OCI-LY1 (cell line): ENCODE measurements at regions not wholly inside any gene's neighbourhood (a gene's known extent, or its start where the extent isn't known, plus 50 kb on each side); places are given as distances from the start of the nearest gene placed in this dataset.

Source experiments
- EZH2 ChIP-seq: fragments of 200-600 bp; sonication (generic), shearing (Covaris generic); IDR thresholded peaks from 2 replicates; pipeline ENCODE4 v1.8.0; 2017; ENCODE audit warnings: borderline replicate concordance, mixed run types, mild to moderate bottlenecking, antibody characterized with exemption, low read length, moderate library complexity, mixed read lengths
- TF ChIP-seq, protein P1 (sequence below): fragments of 200-600 bp; sonication (generic), shearing (Covaris generic); IDR thresholded peaks from 2 replicates; pipeline ENCODE4 v1.5.1; 2017; ENCODE audit warnings: mild to moderate bottlenecking, antibody characterized with exemption, low read length, moderate library complexity, mixed read lengths

DNA sequence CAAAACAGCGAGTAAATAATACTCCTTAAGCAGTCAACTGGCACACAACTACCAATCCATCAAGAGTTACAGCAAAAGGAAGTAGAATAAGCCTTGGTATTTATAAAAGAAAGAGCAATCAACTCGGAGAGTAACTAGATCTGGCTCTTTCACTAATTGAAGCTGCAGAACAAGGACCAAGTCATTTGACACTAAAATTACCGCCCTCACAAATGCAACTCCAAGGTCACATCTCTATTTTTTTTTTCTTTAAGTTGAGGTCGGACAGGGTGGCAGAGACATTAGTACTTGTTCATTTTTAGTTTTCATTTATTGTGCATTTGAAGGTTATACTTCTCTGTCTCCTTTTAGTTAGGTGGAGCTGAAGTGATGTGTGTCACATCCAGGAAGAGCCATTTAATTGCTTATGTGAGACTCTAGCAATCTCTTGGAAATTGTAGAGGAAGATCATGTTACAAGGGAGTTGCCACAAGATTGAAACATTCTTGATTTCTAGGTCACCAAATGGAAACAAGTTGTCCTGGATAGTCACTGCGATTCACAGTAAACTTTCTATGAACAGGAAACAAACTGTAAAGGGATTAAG lies 138.1 kb upstream of the ADAMTS5 start:
- TF ChIP-seq, protein P1, sequence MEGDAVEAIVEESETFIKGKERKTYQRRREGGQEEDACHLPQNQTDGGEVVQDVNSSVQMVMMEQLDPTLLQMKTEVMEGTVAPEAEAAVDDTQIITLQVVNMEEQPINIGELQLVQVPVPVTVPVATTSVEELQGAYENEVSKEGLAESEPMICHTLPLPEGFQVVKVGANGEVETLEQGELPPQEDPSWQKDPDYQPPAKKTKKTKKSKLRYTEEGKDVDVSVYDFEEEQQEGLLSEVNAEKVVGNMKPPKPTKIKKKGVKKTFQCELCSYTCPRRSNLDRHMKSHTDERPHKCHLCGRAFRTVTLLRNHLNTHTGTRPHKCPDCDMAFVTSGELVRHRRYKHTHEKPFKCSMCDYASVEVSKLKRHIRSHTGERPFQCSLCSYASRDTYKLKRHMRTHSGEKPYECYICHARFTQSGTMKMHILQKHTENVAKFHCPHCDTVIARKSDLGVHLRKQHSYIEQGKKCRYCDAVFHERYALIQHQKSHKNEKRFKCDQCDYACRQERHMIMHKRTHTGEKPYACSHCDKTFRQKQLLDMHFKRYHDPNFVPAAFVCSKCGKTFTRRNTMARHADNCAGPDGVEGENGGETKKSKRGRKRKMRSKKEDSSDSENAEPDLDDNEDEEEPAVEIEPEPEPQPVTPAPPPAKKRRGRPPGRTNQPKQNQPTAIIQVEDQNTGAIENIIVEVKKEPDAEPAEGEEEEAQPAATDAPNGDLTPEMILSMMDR: no peak
- TF ChIP-seq EZH2: no peak
